Glutamatergic neuron (in vitro differentiated cells): ENCODE measurements at regions not wholly inside any gene's neighbourhood (a gene's known extent, or its start where the extent isn't known, plus 50 kb on each side); places are given as distances from the start of the nearest gene placed in this dataset.

ENCODE experiments used
- DNase-seq: peaks from one replicate; pipeline ENCODE4 v3.0.0; 2022
- H3K27ac Mint-ChIP-seq: one replicate; pipeline ENCODE4 v1.8.0; 2020; ENCODE audit warnings: mild to moderate bottlenecking, mixed read lengths, inconsistent platforms; ENCODE audit not compliant: unreplicated experiment
- H3K27me3 Mint-ChIP-seq: one replicate; pipeline ENCODE4 v1.8.0; 2020; ENCODE audit warnings: mild to moderate bottlenecking, moderate library complexity, mixed read lengths, inconsistent platforms; ENCODE audit not compliant: unreplicated experiment
- H3K36me3 Mint-ChIP-seq: one replicate; pipeline ENCODE4 v1.8.0; 2020; ENCODE audit warnings: mild to moderate bottlenecking, mixed read lengths, inconsistent platforms; ENCODE audit not compliant: unreplicated experiment
- H3K4me1 Mint-ChIP-seq: one replicate; pipeline ENCODE4 v1.8.0; 2020; ENCODE audit warnings: mild to moderate bottlenecking, low read depth, mixed read lengths, inconsistent platforms; ENCODE audit not compliant: unreplicated experiment
- H3K4me3 Mint-ChIP-seq: one replicate; pipeline ENCODE4 v1.8.0; 2020; ENCODE audit warnings: mild to moderate bottlenecking, mixed read lengths, inconsistent platforms; ENCODE audit not compliant: unreplicated experiment
- H3K9me3 Mint-ChIP-seq: one replicate; pipeline ENCODE4 v1.8.0; 2020; ENCODE audit warnings: mild to moderate bottlenecking, moderate library complexity, mixed read lengths, inconsistent platforms; ENCODE audit not compliant: unreplicated experiment
- TF ChIP-seq, protein P1 (sequence below): fragments of 200-600 bp; sonication (generic); IDR thresholded peaks from one replicate; pipeline ENCODE4 v1.5.0; 2021; ENCODE audit not compliant: partially characterized antibody, unreplicated experiment

DNA sequence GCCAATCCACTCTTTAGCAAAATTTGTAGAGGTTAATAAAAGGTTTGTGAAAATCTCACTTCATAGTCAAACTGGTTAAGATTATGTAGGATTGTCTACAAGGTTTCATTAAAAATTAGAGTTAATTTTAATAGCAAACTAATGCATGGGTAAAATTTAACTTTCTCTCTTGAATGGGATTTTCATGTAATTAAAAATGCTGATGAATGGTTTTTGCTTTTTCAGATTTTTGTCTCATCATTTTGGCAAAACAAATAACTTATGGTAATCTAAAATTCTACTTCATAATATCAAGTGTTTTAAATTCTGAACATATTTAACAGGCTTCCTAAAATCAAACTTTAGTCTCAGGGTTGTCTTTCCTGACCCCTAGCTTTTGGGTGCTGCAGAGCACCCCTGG lies 113.8 kb upstream of the FAM174A start:
- TF ChIP-seq, protein P1, sequence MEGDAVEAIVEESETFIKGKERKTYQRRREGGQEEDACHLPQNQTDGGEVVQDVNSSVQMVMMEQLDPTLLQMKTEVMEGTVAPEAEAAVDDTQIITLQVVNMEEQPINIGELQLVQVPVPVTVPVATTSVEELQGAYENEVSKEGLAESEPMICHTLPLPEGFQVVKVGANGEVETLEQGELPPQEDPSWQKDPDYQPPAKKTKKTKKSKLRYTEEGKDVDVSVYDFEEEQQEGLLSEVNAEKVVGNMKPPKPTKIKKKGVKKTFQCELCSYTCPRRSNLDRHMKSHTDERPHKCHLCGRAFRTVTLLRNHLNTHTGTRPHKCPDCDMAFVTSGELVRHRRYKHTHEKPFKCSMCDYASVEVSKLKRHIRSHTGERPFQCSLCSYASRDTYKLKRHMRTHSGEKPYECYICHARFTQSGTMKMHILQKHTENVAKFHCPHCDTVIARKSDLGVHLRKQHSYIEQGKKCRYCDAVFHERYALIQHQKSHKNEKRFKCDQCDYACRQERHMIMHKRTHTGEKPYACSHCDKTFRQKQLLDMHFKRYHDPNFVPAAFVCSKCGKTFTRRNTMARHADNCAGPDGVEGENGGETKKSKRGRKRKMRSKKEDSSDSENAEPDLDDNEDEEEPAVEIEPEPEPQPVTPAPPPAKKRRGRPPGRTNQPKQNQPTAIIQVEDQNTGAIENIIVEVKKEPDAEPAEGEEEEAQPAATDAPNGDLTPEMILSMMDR = no peak
- no peak overlapping the region for H3K4me3 Mint-ChIP-seq
- no peaks in the 10 kb centered on the region for H3K4me1 Mint-ChIP-seq
- H3K9me3 Mint-ChIP-seq = peaks cover 6% of the 10 kb centered on the region
- no peak for DNase-seq
- H3K36me3 Mint-ChIP-seq = no peaks in the 10 kb centered on the region
- H3K27me3 Mint-ChIP-seq = peaks cover 2% of the 10 kb centered on the region
- no peak overlapping the region for H3K27ac Mint-ChIP-seq

DNA sequence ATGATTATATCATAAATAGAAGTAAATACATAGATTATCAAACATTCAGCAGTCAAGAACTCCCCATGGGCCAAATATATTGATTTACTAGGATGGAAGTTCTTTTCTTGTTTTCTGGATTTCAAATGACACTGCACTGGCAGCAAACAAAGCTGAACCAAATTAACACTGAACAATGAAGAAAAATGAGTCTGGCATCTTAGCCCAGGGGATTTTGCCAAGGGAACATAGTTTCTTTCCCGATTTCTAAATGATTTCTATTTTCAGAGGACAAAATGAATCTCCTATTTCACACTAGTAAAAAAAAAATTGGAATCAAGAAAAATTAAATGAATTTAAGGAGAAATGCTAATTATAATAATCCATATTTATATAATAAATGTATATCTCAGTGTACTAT lies 116.9 kb upstream of the FAM174A start:
- Mint-ChIP-seq H3K4me3 (no peak overlapping the region), H3K27ac (no peak overlapping the region), H3K27me3 (peaks cover 2% of the 10 kb centered on the region), H3K4me1 (no peaks in the 10 kb centered on the region), H3K9me3 (no peaks in the 10 kb centered on the region), H3K36me3 (no peaks in the 10 kb centered on the region)
- DNase-seq = no peak
- TF ChIP-seq, protein P1 = no peak

DNA sequence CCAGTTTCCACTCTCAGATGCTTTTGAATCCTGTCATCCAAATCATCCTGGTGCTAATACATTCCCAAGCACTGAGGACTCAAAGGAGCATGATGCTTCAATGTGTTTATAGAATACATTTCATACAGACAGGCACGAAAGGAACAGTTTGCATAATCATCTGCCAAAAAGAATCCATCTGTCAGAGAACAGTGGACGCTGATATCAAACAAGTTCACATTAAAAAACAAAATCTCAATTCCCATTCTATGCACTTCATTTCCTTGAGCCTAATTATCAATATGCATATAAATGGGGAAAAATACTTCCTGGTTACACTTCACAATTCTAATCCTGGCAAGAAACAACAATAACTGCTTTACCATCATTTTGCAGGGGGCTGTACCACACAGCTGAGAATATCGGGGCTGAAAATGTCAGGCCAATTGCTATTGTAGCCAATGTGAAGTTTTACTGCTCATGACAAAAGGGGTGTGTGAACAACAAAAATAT lies 125.5 kb upstream of the FAM174A start:
- H3K27ac Mint-ChIP-seq = no peak overlapping the region
- TF ChIP-seq, protein P1 = no peak
- no peak for DNase-seq
- H3K27me3 Mint-ChIP-seq = no peaks in the 10 kb centered on the region
- no peak overlapping the region for H3K4me3 Mint-ChIP-seq
- no peaks in the 10 kb centered on the region for H3K4me1 Mint-ChIP-seq
- H3K9me3 Mint-ChIP-seq = no peaks in the 10 kb centered on the region
- H3K36me3 Mint-ChIP-seq = no peaks in the 10 kb centered on the region

DNA sequence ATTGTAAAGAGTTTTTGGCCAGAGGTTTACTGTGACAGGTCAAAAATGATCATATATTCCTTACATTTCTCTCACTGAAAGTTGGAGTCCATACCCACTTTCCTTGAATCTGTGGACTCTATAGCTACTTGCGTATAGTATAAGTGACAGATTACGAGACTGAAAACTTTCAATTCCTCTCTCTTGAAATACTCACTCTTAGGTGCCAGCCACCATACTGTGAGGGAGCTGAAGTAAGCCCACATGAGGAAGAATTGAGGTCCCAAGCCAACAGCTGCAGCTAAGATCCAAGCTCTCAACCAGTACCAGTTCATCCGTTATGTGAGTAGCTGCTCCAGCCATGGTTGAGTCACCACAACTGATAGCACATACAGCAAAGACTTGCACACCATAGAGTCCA lies 128.1 kb upstream of the FAM174A start:
- no peak overlapping the region for H3K27ac Mint-ChIP-seq
- no peaks in the 10 kb centered on the region for H3K4me1 Mint-ChIP-seq
- TF ChIP-seq, protein P1 = no peak
- H3K4me3 Mint-ChIP-seq = no peak overlapping the region
- H3K36me3 Mint-ChIP-seq = no peaks in the 10 kb centered on the region
- no peaks in the 10 kb centered on the region for H3K27me3 Mint-ChIP-seq
- DNase-seq = no peak
- no peaks in the 10 kb centered on the region for H3K9me3 Mint-ChIP-seq

DNA sequence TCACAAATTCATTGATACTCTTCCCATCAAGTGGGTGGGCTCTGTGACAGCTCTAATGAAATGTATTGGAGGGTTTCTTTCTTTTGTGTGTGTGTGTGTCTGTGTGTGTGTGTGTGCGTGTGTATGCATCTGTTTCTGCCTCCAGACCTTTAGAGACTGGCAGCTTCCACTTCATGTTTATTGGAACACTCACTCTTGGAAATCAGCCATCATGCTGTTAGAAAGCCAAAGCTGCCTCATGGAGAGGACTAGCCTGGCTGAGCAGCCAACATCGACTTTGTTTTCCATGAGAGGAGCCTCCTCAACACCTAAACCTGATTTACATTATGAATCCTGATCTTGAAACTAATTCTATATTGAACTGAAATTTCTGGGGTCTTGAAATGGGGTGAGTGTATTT lies 128.5 kb upstream of the FAM174A start:
- Mint-ChIP-seq H3K9me3 (no peaks in the 10 kb centered on the region), H3K4me3 (no peak overlapping the region), H3K36me3 (no peaks in the 10 kb centered on the region), H3K27me3 (no peaks in the 10 kb centered on the region), H3K27ac (no peak overlapping the region), H3K4me1 (no peaks in the 10 kb centered on the region)
- TF ChIP-seq, protein P1 = no peak
- DNase-seq = no peak
